ENCODE measurements at regions not wholly inside any gene's neighbourhood (a gene's known extent, or its start where the extent isn't known, plus 50 kb on each side); places are given as distances from the start of the nearest gene placed in this dataset.

GRCh38 chr10:90571481-90572258 lies 286.2 kb downstream of the HTR7 start:
- H3K9ac ChIP-seq (ENCODE audit: low read length): no peak overlapping the region
- H3K4me3 Mint-ChIP-seq (ENCODE audit: unreplicated experiment): no peak overlapping the region
- no peaks in the 10 kb centered on the region for H3K36me3 ChIP-seq (ENCODE audit: insufficient read depth, low read length)
- no peaks in the 10 kb centered on the region for H3K79me2 ChIP-seq (ENCODE audit: insufficient read depth, low read length)
- H3K4me1 Mint-ChIP-seq (ENCODE audit: low read depth, unreplicated experiment): no peaks in the 10 kb centered on the region
- H3K4me1 ChIP-seq (ENCODE audit: insufficient read depth, low read length): no peaks in the 10 kb centered on the region
- no peak overlapping the region for H3K27ac ChIP-seq (ENCODE audit: low read depth, low read length)
- TF ChIP-seq EZH2 (IDR thresholded peaks at IDR 0.05; ENCODE audit: insufficient read depth, low read length): no peak
- TF ChIP-seq, protein P1, sequence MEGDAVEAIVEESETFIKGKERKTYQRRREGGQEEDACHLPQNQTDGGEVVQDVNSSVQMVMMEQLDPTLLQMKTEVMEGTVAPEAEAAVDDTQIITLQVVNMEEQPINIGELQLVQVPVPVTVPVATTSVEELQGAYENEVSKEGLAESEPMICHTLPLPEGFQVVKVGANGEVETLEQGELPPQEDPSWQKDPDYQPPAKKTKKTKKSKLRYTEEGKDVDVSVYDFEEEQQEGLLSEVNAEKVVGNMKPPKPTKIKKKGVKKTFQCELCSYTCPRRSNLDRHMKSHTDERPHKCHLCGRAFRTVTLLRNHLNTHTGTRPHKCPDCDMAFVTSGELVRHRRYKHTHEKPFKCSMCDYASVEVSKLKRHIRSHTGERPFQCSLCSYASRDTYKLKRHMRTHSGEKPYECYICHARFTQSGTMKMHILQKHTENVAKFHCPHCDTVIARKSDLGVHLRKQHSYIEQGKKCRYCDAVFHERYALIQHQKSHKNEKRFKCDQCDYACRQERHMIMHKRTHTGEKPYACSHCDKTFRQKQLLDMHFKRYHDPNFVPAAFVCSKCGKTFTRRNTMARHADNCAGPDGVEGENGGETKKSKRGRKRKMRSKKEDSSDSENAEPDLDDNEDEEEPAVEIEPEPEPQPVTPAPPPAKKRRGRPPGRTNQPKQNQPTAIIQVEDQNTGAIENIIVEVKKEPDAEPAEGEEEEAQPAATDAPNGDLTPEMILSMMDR (IDR thresholded peaks at IDR 0.05; ENCODE audit: insufficient read depth, low read depth, low read length): no peak
- no peak overlapping the region for H3K4me3 ChIP-seq (ENCODE audit: insufficient read depth, low read depth, low read length)
- H3K27ac Mint-ChIP-seq (ENCODE audit: unreplicated experiment): no peak overlapping the region
- DNase-seq (ENCODE audit: low read depth): peak; percentile 61
- H3K27me3 ChIP-seq (ENCODE audit: insufficient read depth, low read length): no peaks in the 10 kb centered on the region
- no peaks in the 10 kb centered on the region for H3K27me3 Mint-ChIP-seq (ENCODE audit: low read depth, unreplicated experiment)
- no peak overlapping the region for H3K4me2 ChIP-seq (ENCODE audit: low read length)
- FAIRE-seq: no peak
- no peaks in the 10 kb centered on the region for H4K20me1 ChIP-seq (ENCODE audit: insufficient read depth, low read length)
- H3K9me3 ChIP-seq (ENCODE audit: insufficient read depth, low read depth, low read length): no peaks in the 10 kb centered on the region
- H2AFZ ChIP-seq (ENCODE audit: low read depth, low read length): no peak overlapping the region
- no peaks in the 10 kb centered on the region for H3K9me3 Mint-ChIP-seq (ENCODE audit: unreplicated experiment)
- no peaks in the 10 kb centered on the region for H3K36me3 Mint-ChIP-seq (ENCODE audit: low read depth, unreplicated experiment)

DNA sequence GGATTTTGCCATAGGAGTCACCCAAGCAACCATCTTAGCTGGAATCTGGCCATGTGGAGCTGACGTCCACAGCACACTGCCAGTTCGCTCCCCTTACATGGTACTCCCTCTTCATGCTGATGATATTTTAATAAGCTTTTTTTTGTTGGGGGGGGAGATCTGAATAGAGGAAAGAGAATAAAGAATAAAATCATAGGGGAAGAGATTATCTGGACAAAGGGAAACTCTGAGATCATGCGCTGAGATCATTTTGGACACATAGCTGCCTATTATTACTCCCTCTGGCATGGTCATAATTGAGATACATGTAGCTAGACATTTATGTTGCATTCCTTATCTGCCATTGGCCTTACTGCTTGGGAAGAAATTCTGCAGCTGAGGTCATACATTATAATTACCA lies 282.7 kb downstream of the HTR7 start:
- no peak overlapping the region for H3K9ac ChIP-seq (ENCODE audit: low read length)
- no peaks in the 10 kb centered on the region for H3K9me3 ChIP-seq (ENCODE audit: insufficient read depth, low read depth, low read length)
- no peak for FAIRE-seq
- TF ChIP-seq EZH2 (IDR thresholded peaks at IDR 0.05; ENCODE audit: insufficient read depth, low read length): no peak
- TF ChIP-seq, protein P1 (IDR thresholded peaks at IDR 0.05; ENCODE audit: insufficient read depth, low read depth, low read length): no peak
- no peak overlapping the region for H3K4me2 ChIP-seq (ENCODE audit: low read length)
- H3K27me3 ChIP-seq (ENCODE audit: insufficient read depth, low read length): no peaks in the 10 kb centered on the region
- DNase-seq (ENCODE audit: low read depth): no peak
- no peak overlapping the region for H3K4me3 ChIP-seq (ENCODE audit: insufficient read depth, low read depth, low read length)
- no peaks in the 10 kb centered on the region for H4K20me1 ChIP-seq (ENCODE audit: insufficient read depth, low read length)
- H3K79me2 ChIP-seq (ENCODE audit: insufficient read depth, low read length): no peaks in the 10 kb centered on the region
- no peak overlapping the region for H3K27ac ChIP-seq (ENCODE audit: low read depth, low read length)
- no peak overlapping the region for H3K4me3 Mint-ChIP-seq (ENCODE audit: unreplicated experiment)
- H3K4me1 Mint-ChIP-seq (ENCODE audit: low read depth, unreplicated experiment): peaks cover 6% of the 10 kb centered on the region
- no peak overlapping the region for H2AFZ ChIP-seq (ENCODE audit: low read depth, low read length)
- no peaks in the 10 kb centered on the region for H3K36me3 Mint-ChIP-seq (ENCODE audit: low read depth, unreplicated experiment)
- no peaks in the 10 kb centered on the region for H3K27me3 Mint-ChIP-seq (ENCODE audit: low read depth, unreplicated experiment)
- H3K4me1 ChIP-seq (ENCODE audit: insufficient read depth, low read length): peaks cover 6% of the 10 kb centered on the region
- H3K36me3 ChIP-seq (ENCODE audit: insufficient read depth, low read length): no peaks in the 10 kb centered on the region
- no peak overlapping the region for H3K27ac Mint-ChIP-seq (ENCODE audit: unreplicated experiment)
- H3K9me3 Mint-ChIP-seq (ENCODE audit: unreplicated experiment): no peaks in the 10 kb centered on the region

GRCh38 chr10:90577569-90577968 lies 280.3 kb downstream of the HTR7 start:
- no peaks in the 10 kb centered on the region for H3K27me3 Mint-ChIP-seq (ENCODE audit: low read depth, unreplicated experiment)
- no peaks in the 10 kb centered on the region for H4K20me1 ChIP-seq (ENCODE audit: insufficient read depth, low read length)
- no peak overlapping the region for H3K9ac ChIP-seq (ENCODE audit: low read length)
- DNase-seq (ENCODE audit: low read depth): no peak
- no peak for FAIRE-seq
- no peak overlapping the region for H3K27ac Mint-ChIP-seq (ENCODE audit: unreplicated experiment)
- no peaks in the 10 kb centered on the region for H3K9me3 Mint-ChIP-seq (ENCODE audit: unreplicated experiment)
- H3K4me1 ChIP-seq (ENCODE audit: insufficient read depth, low read length): peaks cover 6% of the 10 kb centered on the region
- no peaks in the 10 kb centered on the region for H3K36me3 ChIP-seq (ENCODE audit: insufficient read depth, low read length)
- H3K36me3 Mint-ChIP-seq (ENCODE audit: low read depth, unreplicated experiment): no peaks in the 10 kb centered on the region
- H2AFZ ChIP-seq (ENCODE audit: low read depth, low read length): no peak overlapping the region
- H3K27ac ChIP-seq (ENCODE audit: low read depth, low read length): no peak overlapping the region
- no peak overlapping the region for H3K4me2 ChIP-seq (ENCODE audit: low read length)
- H3K79me2 ChIP-seq (ENCODE audit: insufficient read depth, low read length): no peaks in the 10 kb centered on the region
- no peak for TF ChIP-seq EZH2 (IDR thresholded peaks at IDR 0.05; ENCODE audit: insufficient read depth, low read length)
- TF ChIP-seq, protein P1 (IDR thresholded peaks at IDR 0.05; ENCODE audit: insufficient read depth, low read depth, low read length): no peak
- no peaks in the 10 kb centered on the region for H3K9me3 ChIP-seq (ENCODE audit: insufficient read depth, low read depth, low read length)
- H3K4me1 Mint-ChIP-seq (ENCODE audit: low read depth, unreplicated experiment): peaks cover 11% of the 10 kb centered on the region
- no peak overlapping the region for H3K4me3 ChIP-seq (ENCODE audit: insufficient read depth, low read depth, low read length)
- no peak overlapping the region for H3K4me3 Mint-ChIP-seq (ENCODE audit: unreplicated experiment)
- no peaks in the 10 kb centered on the region for H3K27me3 ChIP-seq (ENCODE audit: insufficient read depth, low read length)
